Testis (tissue), 2 donors: ENCODE measurements at regions not wholly inside any gene's neighbourhood (a gene's known extent, or its start where the extent isn't known, plus 50 kb on each side); places are given as distances from the start of the nearest gene placed in this dataset.
"Not testable (repeated sequence)": the region's sequence is repeated elsewhere in the genome, so short reads cannot be mapped to it uniquely, and the experiment has no call there.

Experiments used
- DNase-seq: peaks from one replicate; pipeline ENCODE4 v3.0.0-alpha.2; 2019
- H3K27ac ChIP-seq, 2 donors: fragments of 200-600 bp; sonication (generic); one replicate each; pipeline ENCODE4 v1.5.1; 2019
- H3K27me3 ChIP-seq: fragments of 200-600 bp; sonication (generic); one replicate; pipeline ENCODE4 v1.5.1; 2019
- H3K36me3 ChIP-seq: fragments of 200-600 bp; sonication (generic); one replicate; pipeline ENCODE4 v1.5.1; 2017; ENCODE audit warnings: low read depth; ENCODE audit errors: missing control alignments
- H3K4me1 ChIP-seq: fragments of 200-600 bp; sonication (generic); one replicate; pipeline ENCODE4 v1.5.1; 2019
- H3K4me3 ChIP-seq, 2 donors: fragments of 200-600 bp; sonication (generic); one replicate each; pipeline ENCODE4 v1.5.1; 2017 to 2019
- H3K9me3 ChIP-seq: fragments of 200-600 bp; sonication (generic); one replicate; pipeline ENCODE4 v1.5.1; 2017
- CTCF ChIP-seq, 3 experiments: fragments of 450-650 bp in 2 of 3; fragments of 200-600 bp in 1 of 3; sonication (generic) in 1 of 3; IDR thresholded peaks; one replicate each; pipeline ENCODE4 v1.5.1; 2016 to 2019; ENCODE audit warnings: antibody characterized with exemption in 3 of 3, mild to moderate bottlenecking in 2 of 3, moderate library complexity in 1 of 3
- POLR2A ChIP-seq: fragments of 450-650 bp; IDR thresholded peaks from one replicate; pipeline ENCODE4 v1.6.1; 2017; ENCODE audit warnings: antibody characterized with exemption, mild to moderate bottlenecking, moderate library complexity
- whole genome bisulfite sequencing, 2 donors: methylation state at CpG; one replicate each; pipeline ENCODE4 v1.1.5; 2018; 5-methylcytosine and 5-hydroxymethylcytosine counted together
- intact Hi-C: fragments of 100-400 bp; cut with DNase I; formaldehyde crosslinking; loops from one replicate; pipeline ENCODE4 v1.15.1; 2023; ENCODE audit warnings: low total_unique reads

GRCh38 chr14:29403091-29403490 is 524.6 kb downstream of the PRKD1 start:
- Histone ChIP-seq H3K27me3 (no peaks in the 10 kb centered on the region), H3K9me3 (no peaks in the 10 kb centered on the region), H3K4me3 (no peak overlapping the region), H3K27ac (no peak overlapping the region), H3K36me3 (no peaks in the 10 kb centered on the region), H3K4me1 (no peaks in the 10 kb centered on the region)
- no peak for TF ChIP-seq POLR2A
- no peak for TF ChIP-seq CTCF (IDR thresholded peaks at IDR 0.05)
- 67 to 68% methylated on average over 2 of the region's 2 CpGs for WGBS, 2 donors
- intact Hi-C loops, result no loop called here
- DNase-seq, result no peak

GRCh38 chr14:29410581-29410980 is 517.1 kb downstream of the PRKD1 start:
- no peak for DNase-seq
- H3K27me3 ChIP-seq, result no peaks in the 10 kb centered on the region
- WGBS, 2 donors, result 86 to 91% methylated on average over 2 of the region's 2 CpGs
- H3K9me3 ChIP-seq, result no peaks in the 10 kb centered on the region
- intact Hi-C loops, result no loop called here
- no peak overlapping the region for H3K4me3 ChIP-seq
- H3K36me3 ChIP-seq, result no peaks in the 10 kb centered on the region
- no peaks in the 10 kb centered on the region for H3K4me1 ChIP-seq
- H3K27ac ChIP-seq, result no peak overlapping the region
- TF ChIP-seq POLR2A, result no peak
- TF ChIP-seq CTCF (IDR thresholded peaks at IDR 0.05), result no peak

- H3K9me3 ChIP-seq, DNase-seq, H3K27me3 ChIP-seq, H3K4me1 ChIP-seq, H3K4me3 ChIP-seq, H3K27ac ChIP-seq, intact Hi-C loops, H3K36me3 ChIP-seq: not testable (repeated sequence)
- 72 to 82% methylated on average over 5 of the region's 5 CpGs for WGBS, 2 donors
These were observed 512.7 kb downstream of the PRKD1 start for GRCh38 chr14:29414931-29415330.

GRCh38 chr14:29419736-29420135 is 507.9 kb downstream of the PRKD1 start:
- TF ChIP-seq CTCF (IDR thresholded peaks at IDR 0.05) (no peak), POLR2A (no peak)

GRCh38 chr14:29421156-29421728 is 506.4 kb downstream of the PRKD1 start:
- H3K4me3 ChIP-seq, result no peak overlapping the region
- no peak overlapping the region for H3K27ac ChIP-seq
- no peaks in the 10 kb centered on the region for H3K27me3 ChIP-seq
- DNase-seq, result no peak
- TF ChIP-seq CTCF (IDR thresholded peaks at IDR 0.05), result peak in 1 of 3 experiments; percentile 8
- TF ChIP-seq POLR2A, result no peak
- no peaks in the 10 kb centered on the region for H3K4me1 ChIP-seq
- intact Hi-C loops, result no loop called here
- H3K9me3 ChIP-seq, result no peaks in the 10 kb centered on the region
- no peaks in the 10 kb centered on the region for H3K36me3 ChIP-seq

More at GRCh38 chr14:29419736-29420135, 507.9 kb downstream of the PRKD1 start:
- intact Hi-C loops, result no loop called here
- no peaks in the 10 kb centered on the region for H3K9me3 ChIP-seq
- 80 to 94% methylated on average over 1 of the region's 1 CpG for WGBS, 2 donors
- no peaks in the 10 kb centered on the region for H3K36me3 ChIP-seq
- H3K27ac ChIP-seq, result no peak overlapping the region
- no peak for DNase-seq
- no peaks in the 10 kb centered on the region for H3K27me3 ChIP-seq
- no peaks in the 10 kb centered on the region for H3K4me1 ChIP-seq
- no peak overlapping the region for H3K4me3 ChIP-seq
